Stomach smooth muscle (tissue), 2 donors: ENCODE measurements at regions not wholly inside any gene's neighbourhood (a gene's known extent, or its start where the extent isn't known, plus 50 kb on each side); places are given as distances from the start of the nearest gene placed in this dataset.

Experiments
- H3K27ac ChIP-seq: one replicate; pipeline ENCODE4 v1.7.0; 2013; ENCODE audit warnings: mild to moderate bottlenecking, low read length, inconsistent platforms
- H3K27me3 ChIP-seq, 2 donors: one replicate each; pipeline ENCODE4 v1.7.0; 2013; ENCODE audit warnings: low read length in 2 of 2; ENCODE audit not compliant: insufficient read depth in 2 of 2, control insufficient read depth in 1 of 2
- H3K36me3 ChIP-seq, 2 donors: one replicate each; pipeline ENCODE4 v1.7.0; 2013; ENCODE audit warnings: low read length in 2 of 2; ENCODE audit not compliant: control insufficient read depth in 2 of 2, insufficient read depth in 2 of 2
- H3K4me1 ChIP-seq: one replicate; pipeline ENCODE4 v1.7.0; 2013; ENCODE audit warnings: low read length; ENCODE audit not compliant: control insufficient read depth, insufficient read depth
- H3K4me3 ChIP-seq, 2 donors: one replicate each; pipeline ENCODE4 v1.7.0; 2013; ENCODE audit warnings: low read length in 2 of 2
- H3K9ac ChIP-seq, 2 donors: one replicate each; pipeline ENCODE4 v1.7.0; 2013; ENCODE audit warnings: low read length in 2 of 2, mild to moderate bottlenecking in 1 of 2
- H3K9me3 ChIP-seq, 2 donors: one replicate each; pipeline ENCODE4 v1.7.0; 2013; ENCODE audit warnings: low read length in 2 of 2; ENCODE audit not compliant: control insufficient read depth in 2 of 2
- donor health status: healthy.
- donor health status: Pancreatic carcinoma.

DNA sequence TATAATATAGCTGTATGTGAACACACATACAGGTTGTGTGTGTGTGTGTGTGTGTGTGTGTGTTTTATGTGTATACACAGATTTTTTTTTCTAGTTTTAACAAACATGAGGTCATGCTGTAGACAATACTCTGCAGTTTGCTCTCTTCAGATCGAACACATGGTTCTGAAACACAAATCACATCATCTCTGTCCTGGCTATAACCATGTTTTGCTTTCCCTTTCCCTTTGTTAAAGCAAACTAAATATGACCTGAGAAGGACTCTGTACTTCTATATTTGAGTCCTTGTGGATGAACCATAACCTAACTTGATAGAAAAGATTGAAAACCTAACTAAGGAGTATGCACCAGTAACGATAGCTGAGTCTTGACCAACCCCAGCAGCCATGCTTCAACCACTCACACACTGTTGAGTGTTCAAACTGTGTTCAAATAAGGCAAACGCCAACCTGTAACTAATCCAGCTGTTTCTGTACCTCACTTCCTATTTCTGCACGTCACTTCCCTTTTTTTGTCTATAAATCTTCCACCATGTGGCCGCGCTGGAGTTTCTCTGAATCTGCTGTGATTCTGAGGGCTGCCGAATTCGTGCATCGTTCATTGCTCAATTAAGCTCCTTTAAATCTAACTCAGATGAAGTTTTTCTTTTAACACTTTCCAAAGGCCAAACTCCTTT, 303.8 kb downstream of the HS3ST3B1 start:
- Histone ChIP-seq H3K9ac (no peak overlapping the region), H3K4me1 (no peaks in the 10 kb centered on the region), H3K4me3 (no peak overlapping the region), H3K27me3 (no peaks in the 10 kb centered on the region), H3K27ac (no peak overlapping the region), H3K9me3 (no peaks in the 10 kb centered on the region), H3K36me3 (no peaks in the 10 kb centered on the region)

DNA sequence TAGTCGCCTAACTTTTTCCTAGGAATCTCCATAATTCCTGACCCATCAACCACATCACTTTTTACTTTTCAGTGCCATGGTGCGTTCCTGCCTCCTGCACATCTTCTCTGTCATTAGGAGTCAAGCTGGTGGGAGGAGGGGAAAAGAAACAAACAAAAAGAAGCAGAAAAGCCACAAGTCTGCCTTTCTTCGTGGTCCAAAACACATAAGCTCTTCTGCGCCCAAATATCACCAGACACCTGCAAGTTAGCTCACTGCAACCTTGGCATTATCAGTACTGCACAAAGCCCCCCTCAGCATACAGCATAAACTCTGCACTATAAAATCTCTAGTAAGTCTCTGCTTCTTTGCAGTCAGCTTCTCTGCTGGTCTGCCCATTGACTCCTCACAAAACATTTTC, 295.3 kb downstream of the HS3ST3B1 start:
- no peaks in the 10 kb centered on the region for H3K9me3 ChIP-seq
- no peak overlapping the region for H3K9ac ChIP-seq
- no peaks in the 10 kb centered on the region for H3K36me3 ChIP-seq
- H3K4me3 ChIP-seq = no peak overlapping the region
- H3K27me3 ChIP-seq = no peaks in the 10 kb centered on the region
- H3K4me1 ChIP-seq = no peaks in the 10 kb centered on the region
- no peak overlapping the region for H3K27ac ChIP-seq

- Histone ChIP-seq H3K27ac (no peak overlapping the region), H3K27me3 (no peaks in the 10 kb centered on the region), H3K36me3 (no peaks in the 10 kb centered on the region), H3K9me3 (no peaks in the 10 kb centered on the region), H3K9ac (no peak overlapping the region), H3K4me1 (no peaks in the 10 kb centered on the region), H3K4me3 (no peak overlapping the region)
Measured at GRCh38 chr17:14595656-14596055, 294.8 kb downstream of the HS3ST3B1 start.

- H3K4me3 ChIP-seq = no peak overlapping the region
- H3K9me3 ChIP-seq = no peaks in the 10 kb centered on the region
- no peaks in the 10 kb centered on the region for H3K36me3 ChIP-seq
- no peaks in the 10 kb centered on the region for H3K4me1 ChIP-seq
- H3K9ac ChIP-seq = no peak overlapping the region
- no peak overlapping the region for H3K27ac ChIP-seq
- H3K27me3 ChIP-seq = no peaks in the 10 kb centered on the region
Measured at GRCh38 chr17:14594690-14595089, 293.8 kb downstream of the HS3ST3B1 start.

GRCh38 chr17:14593956-14594355, 293.1 kb downstream of the HS3ST3B1 start:
- no peaks in the 10 kb centered on the region for H3K4me1 ChIP-seq
- no peaks in the 10 kb centered on the region for H3K36me3 ChIP-seq
- no peak overlapping the region for H3K27ac ChIP-seq
- no peak overlapping the region for H3K4me3 ChIP-seq
- no peak overlapping the region for H3K9ac ChIP-seq
- H3K27me3 ChIP-seq = no peaks in the 10 kb centered on the region
- H3K9me3 ChIP-seq = no peaks in the 10 kb centered on the region

DNA sequence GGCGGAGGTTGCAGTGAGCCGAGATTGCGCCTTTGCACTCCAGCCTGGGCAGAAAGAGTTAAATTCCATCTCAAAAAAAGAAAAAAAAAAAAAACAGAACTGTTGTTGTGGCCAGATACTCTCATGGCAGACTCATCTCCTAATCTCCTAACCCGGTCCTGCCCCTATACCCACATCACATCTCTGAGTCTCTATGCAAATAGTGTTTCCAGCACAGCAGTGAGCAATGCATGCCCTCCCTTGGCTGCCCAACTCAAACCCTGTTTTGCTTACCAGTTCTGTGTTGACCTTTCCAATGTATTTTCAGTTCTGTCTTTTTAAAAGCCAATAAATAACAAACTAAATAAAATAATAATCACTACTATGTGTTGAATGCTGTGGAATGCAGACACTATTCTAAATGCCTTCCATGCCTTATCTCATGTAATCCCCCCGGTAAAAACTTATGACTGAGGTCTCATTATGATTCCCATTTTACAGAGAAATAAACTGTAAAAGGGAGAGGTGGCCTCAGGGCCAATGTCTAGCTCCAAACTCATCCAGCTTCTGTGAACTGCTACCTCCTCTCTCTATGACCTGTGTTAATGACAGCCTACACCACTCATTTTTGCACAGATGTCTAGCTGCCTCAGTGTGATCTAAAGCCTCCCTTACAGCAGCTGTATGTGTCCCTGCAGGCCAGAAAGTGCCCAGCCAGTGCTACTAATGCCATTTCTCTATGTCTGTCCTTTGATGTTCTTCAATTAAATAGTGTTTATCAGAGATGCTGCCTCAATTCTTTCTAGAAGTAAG, 289.8 kb downstream of the HS3ST3B1 start:
- no peaks in the 10 kb centered on the region for H3K4me1 ChIP-seq
- H3K27me3 ChIP-seq = no peaks in the 10 kb centered on the region
- no peak overlapping the region for H3K27ac ChIP-seq
- no peak overlapping the region for H3K4me3 ChIP-seq
- H3K9me3 ChIP-seq = no peaks in the 10 kb centered on the region
- no peak overlapping the region for H3K9ac ChIP-seq
- no peaks in the 10 kb centered on the region for H3K36me3 ChIP-seq

DNA sequence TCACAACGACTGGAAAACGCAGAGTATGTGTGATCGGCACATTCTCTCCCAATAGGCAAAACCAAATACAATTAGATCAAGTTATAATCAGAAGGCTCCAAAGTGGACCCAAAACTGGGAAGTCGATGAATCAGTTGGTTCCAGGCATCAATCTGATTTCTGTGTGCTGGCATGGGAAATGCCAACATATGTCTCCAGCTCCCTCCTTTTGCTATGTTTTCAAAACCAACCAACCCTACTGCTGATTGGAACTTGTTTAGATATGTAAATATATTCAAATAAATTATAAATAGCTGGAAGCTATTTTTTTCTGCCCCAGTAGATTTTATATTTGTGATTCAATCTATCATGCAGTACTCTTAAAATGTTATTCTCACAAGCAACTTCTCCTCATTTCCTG, 284.2 kb downstream of the HS3ST3B1 start:
- Histone ChIP-seq H3K4me1 (no peaks in the 10 kb centered on the region), H3K9ac (no peak overlapping the region), H3K27me3 (no peaks in the 10 kb centered on the region), H3K4me3 (no peak overlapping the region), H3K27ac (no peak overlapping the region), H3K36me3 (no peaks in the 10 kb centered on the region), H3K9me3 (no peaks in the 10 kb centered on the region)

DNA sequence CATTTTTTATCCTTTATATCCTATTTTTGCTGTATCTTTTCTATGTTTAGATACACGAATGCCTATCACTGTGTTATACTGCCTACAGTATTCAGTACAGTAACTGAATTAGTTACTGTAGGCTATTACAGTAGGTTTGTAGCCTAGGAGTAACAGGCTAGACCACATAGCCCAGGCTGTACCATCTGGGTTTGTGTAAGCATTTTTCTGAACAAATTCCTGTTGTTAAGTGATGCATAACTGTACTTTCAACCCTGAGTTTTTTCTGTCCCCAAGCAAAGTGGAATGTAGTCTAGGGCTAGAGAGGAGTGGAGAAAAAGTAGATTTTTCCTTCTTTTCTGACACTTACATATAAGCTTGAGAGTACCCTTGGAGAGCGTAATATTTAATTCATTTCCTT, 282.1 kb downstream of the HS3ST3B1 start:
- Histone ChIP-seq H3K27ac (no peak overlapping the region), H3K27me3 (no peaks in the 10 kb centered on the region), H3K9ac (no peak overlapping the region), H3K36me3 (no peaks in the 10 kb centered on the region), H3K4me1 (no peaks in the 10 kb centered on the region), H3K4me3 (no peak overlapping the region), H3K9me3 (no peaks in the 10 kb centered on the region)

DNA sequence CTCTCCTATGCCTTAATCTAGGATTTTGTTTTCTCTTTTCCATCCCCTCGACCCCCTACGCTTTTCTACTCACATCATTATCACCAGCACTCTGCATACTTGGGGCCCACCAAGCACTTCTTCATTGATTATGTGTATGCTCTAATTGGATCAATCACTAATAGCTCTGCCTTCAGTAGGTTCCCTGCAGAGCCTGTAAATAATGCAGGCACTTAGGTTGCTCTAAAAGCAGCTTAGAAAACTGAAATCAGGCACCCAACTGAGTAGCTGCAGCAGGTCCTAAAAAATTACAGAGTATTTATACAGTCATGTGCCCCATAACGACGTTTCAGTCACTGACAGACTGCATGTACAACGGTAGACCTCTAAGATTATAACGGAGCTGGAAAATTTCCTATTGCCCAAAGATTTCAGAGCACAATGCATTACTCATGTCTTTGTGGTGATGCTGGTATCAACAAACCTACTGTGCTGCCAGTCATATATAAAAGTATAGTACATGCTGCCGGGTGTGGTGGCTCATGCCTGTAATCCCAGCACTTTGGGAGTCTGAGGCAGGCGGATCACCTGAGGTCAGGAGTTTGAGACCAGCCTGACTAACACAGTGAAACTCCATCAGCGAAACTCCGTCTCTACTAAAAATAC, 280.4 kb downstream of the HS3ST3B1 start:
- Histone ChIP-seq H3K9me3 (no peaks in the 10 kb centered on the region), H3K4me3 (no peak overlapping the region), H3K9ac (no peak overlapping the region), H3K27ac (no peak overlapping the region), H3K4me1 (no peaks in the 10 kb centered on the region), H3K36me3 (no peaks in the 10 kb centered on the region), H3K27me3 (no peaks in the 10 kb centered on the region)

GRCh38 chr17:14580499-14580898, 279.6 kb downstream of the HS3ST3B1 start:
- Histone ChIP-seq H3K9me3 (no peaks in the 10 kb centered on the region), H3K4me1 (no peaks in the 10 kb centered on the region), H3K36me3 (no peaks in the 10 kb centered on the region), H3K27ac (no peak overlapping the region), H3K9ac (no peak overlapping the region), H3K27me3 (peaks cover 0 to 3% of the 10 kb centered on the region in 2 donors), H3K4me3 (no peak overlapping the region)

- Histone ChIP-seq H3K4me1 (no peaks in the 10 kb centered on the region), H3K27ac (no peak overlapping the region), H3K27me3 (peaks cover 0 to 3% of the 10 kb centered on the region in 2 donors), H3K4me3 (no peak overlapping the region), H3K36me3 (no peaks in the 10 kb centered on the region), H3K9ac (no peak overlapping the region), H3K9me3 (no peaks in the 10 kb centered on the region)
Measured at GRCh38 chr17:14579716-14580115, 278.8 kb downstream of the HS3ST3B1 start.
